Heart left ventricle (tissue), 13 donors: ENCODE measurements at regions not wholly inside any gene's neighbourhood (a gene's known extent, or its start where the extent isn't known, plus 50 kb on each side); places are given as distances from the start of the nearest gene placed in this dataset.

ENCODE experiments used
- CTCF ChIP-seq, 12 donors: fragments of 200-600 bp; sonication (generic) in 4 of 12; IDR thresholded peaks; one replicate each; pipeline versions ENCODE4 v1.5.0 to v1.8.0; 2018 to 2022; ENCODE audit warnings: antibody characterized with exemption in 12 of 12, mild to moderate bottlenecking in 5 of 12
- POLR2A ChIP-seq, 2 donors: fragments of 450-650 bp; IDR thresholded peaks; one replicate each; pipeline ENCODE4 v1.6.1; 2017; ENCODE audit warnings: antibody characterized with exemption in 2 of 2, mild to moderate bottlenecking in 2 of 2, moderate library complexity in 2 of 2
- donor health status: ischemic (EF 13 %, LVEDD 7.1; RV severe dilation, severe dysfunction).
- donor health status: DM: no; HTN: yes; CAD: no.
- donor health status: DM: no; HTN: no; CAD: no.
- donor health status: ischemic (EF 25% LVEDD 6.9; RV normal size, moderate dysfunction).
- donor health status: ischemic (EF 25% LVEDD 5.7; RV mildly dilated, moderate dysfunction).
- donor health status: ischemic (EF 35%, LVEDD 5.7; RV mildly dilated, moderate dysfunction).
- donor health status: nonischemic (EF 11% LVEDD 7.7; RV severe dilation, severe dysfunction).
- donor health status: DM: yes; HTN: yes; CAD: no.
- donor health status: PGD.
- donor health status: ischemic (EF 29% LVEDD 5.4; RV normal size, mild dysfunction).
- donor health status: nonischemic (EF 23%, LVEDD 6.1; RV moderate dilation, normal function).

GRCh38 chr21:28174701-28175100 is 818.0 kb downstream of the LTN1 start:
- TF ChIP-seq CTCF (IDR thresholded peaks at IDR 0.05), result no peak
- no peak for TF ChIP-seq POLR2A (IDR thresholded peaks at IDR 0.05)
